Ovary (tissue), 7 donors: ENCODE measurements at regions not wholly inside any gene's neighbourhood (a gene's known extent, or its start where the extent isn't known, plus 50 kb on each side); places are given as distances from the start of the nearest gene placed in this dataset.

Source experiments
- DNase-seq, 5 donors: peaks; one replicate each; pipeline ENCODE4 v3.0.0-alpha.2; 2019 to 2020
- H3K27ac ChIP-seq, 2 donors: fragments of 200-600 bp; one replicate each; pipeline versions ENCODE4 v1.5.1 to v1.8.0; 2019 to 2022
- H3K27me3 ChIP-seq: fragments of 200-600 bp; one replicate; pipeline ENCODE4 v1.8.0; 2022
- H3K36me3 ChIP-seq: fragments of 200-600 bp; sonication (generic); one replicate; pipeline ENCODE4 v1.5.1; 2019
- H3K4me1 ChIP-seq: one replicate; pipeline ENCODE4 v1.8.1; 2013; ENCODE audit warnings: mild to moderate bottlenecking, moderate library complexity; ENCODE audit not compliant: insufficient read depth
- H3K4me3 ChIP-seq: fragments of 200-600 bp; sonication (generic); one replicate; pipeline ENCODE4 v1.5.1; 2017
- H3K9me3 ChIP-seq, 2 donors: fragments of 200-600 bp in 1 of 2; sonication (generic) in 1 of 2; one replicate each; pipeline versions ENCODE4 v1.5.1 to v1.8.1; 2013 to 2019; ENCODE audit warnings: mild to moderate bottlenecking in 1 of 2, moderate library complexity in 1 of 2
- EP300 ChIP-seq: sonication (generic); formaldehyde crosslinking; IDR thresholded peaks from one replicate; pipeline ENCODE4 v1.6.1; 2017; ENCODE audit warnings: antibody characterized with exemption
- POLR2A ChIP-seq: fragments of 450-650 bp; IDR thresholded peaks from one replicate; pipeline ENCODE4 v1.6.1; 2017; ENCODE audit warnings: antibody characterized with exemption, mild to moderate bottlenecking, moderate library complexity
- WGBS, 3 donors: extraction: QIAGEN DNeasy Blood & Tissue Kit in 1 of 3; methylation state at CpG; one replicate each; pipeline versions ENCODE4 v1.1.5 to v1.1.7; 2013 to 2017; 5-methylcytosine and 5-hydroxymethylcytosine counted together
- intact Hi-C, 4 donors: fragments of 100-400 bp; cut with DNase I; formaldehyde crosslinking; loops; one replicate each; pipeline versions ENCODE4 v1.11.0 to v1.15.1; 2022 to 2023
- TF ChIP-seq, protein P1 (sequence below), 3 donors: fragments of 450-650 bp in 2 of 3; fragments of 200-600 bp in 1 of 3; IDR thresholded peaks; one replicate each; pipeline versions ENCODE4 v1.5.1 to v1.8.0; 2016 to 2022; ENCODE audit warnings: antibody characterized with exemption in 3 of 3, mild to moderate bottlenecking in 1 of 3
- donor health status: DM: no; HTN: no; CAD: no; lungs with moderate emphysema.
- donor health status: DM: no; HTN: no; CAD: no.
- donor health status: Bipolar disorder and iron deficiency.
- donor health status: DM: no; HTN: no; CAD: no.
- donor health status: DM: yes; HTN: yes; CAD: no.

DNA sequence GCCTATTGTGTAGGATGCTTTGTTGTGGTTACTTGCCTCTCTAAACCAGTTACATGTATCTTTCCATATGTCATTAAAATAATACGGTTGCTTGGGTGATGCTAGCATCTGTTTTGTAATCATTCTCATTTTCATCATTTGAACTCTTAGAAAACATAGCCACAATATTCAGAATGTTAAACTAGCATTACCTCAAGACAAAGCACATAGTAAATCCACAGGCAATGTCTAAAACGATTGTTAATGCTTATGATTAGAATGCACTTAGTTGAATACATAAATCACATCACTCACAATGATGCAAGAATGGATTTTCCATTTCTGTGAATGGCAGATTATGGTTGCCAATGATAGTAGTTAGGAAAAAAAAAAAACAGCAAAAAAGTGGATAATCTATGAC is 110.0 kb upstream of the NAALADL2 start:
- intact Hi-C loops = no loop called here
- TF ChIP-seq POLR2A (no peak), EP300 (no peak)
- TF ChIP-seq, protein P1, sequence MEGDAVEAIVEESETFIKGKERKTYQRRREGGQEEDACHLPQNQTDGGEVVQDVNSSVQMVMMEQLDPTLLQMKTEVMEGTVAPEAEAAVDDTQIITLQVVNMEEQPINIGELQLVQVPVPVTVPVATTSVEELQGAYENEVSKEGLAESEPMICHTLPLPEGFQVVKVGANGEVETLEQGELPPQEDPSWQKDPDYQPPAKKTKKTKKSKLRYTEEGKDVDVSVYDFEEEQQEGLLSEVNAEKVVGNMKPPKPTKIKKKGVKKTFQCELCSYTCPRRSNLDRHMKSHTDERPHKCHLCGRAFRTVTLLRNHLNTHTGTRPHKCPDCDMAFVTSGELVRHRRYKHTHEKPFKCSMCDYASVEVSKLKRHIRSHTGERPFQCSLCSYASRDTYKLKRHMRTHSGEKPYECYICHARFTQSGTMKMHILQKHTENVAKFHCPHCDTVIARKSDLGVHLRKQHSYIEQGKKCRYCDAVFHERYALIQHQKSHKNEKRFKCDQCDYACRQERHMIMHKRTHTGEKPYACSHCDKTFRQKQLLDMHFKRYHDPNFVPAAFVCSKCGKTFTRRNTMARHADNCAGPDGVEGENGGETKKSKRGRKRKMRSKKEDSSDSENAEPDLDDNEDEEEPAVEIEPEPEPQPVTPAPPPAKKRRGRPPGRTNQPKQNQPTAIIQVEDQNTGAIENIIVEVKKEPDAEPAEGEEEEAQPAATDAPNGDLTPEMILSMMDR (IDR thresholded peaks at IDR 0.05) = no peak
- H3K4me3 ChIP-seq = no peak overlapping the region
- H3K4me1 ChIP-seq = no peaks in the 10 kb centered on the region
- H3K27ac ChIP-seq = no peak overlapping the region
- 76 to 85% (median 80%) methylated on average over 2 of the region's 2 CpGs for WGBS, 3 donors
- DNase-seq = no peak
- H3K27me3 ChIP-seq = no peaks in the 10 kb centered on the region
- H3K9me3 ChIP-seq = no peaks in the 10 kb centered on the region
- no peaks in the 10 kb centered on the region for H3K36me3 ChIP-seq

DNA sequence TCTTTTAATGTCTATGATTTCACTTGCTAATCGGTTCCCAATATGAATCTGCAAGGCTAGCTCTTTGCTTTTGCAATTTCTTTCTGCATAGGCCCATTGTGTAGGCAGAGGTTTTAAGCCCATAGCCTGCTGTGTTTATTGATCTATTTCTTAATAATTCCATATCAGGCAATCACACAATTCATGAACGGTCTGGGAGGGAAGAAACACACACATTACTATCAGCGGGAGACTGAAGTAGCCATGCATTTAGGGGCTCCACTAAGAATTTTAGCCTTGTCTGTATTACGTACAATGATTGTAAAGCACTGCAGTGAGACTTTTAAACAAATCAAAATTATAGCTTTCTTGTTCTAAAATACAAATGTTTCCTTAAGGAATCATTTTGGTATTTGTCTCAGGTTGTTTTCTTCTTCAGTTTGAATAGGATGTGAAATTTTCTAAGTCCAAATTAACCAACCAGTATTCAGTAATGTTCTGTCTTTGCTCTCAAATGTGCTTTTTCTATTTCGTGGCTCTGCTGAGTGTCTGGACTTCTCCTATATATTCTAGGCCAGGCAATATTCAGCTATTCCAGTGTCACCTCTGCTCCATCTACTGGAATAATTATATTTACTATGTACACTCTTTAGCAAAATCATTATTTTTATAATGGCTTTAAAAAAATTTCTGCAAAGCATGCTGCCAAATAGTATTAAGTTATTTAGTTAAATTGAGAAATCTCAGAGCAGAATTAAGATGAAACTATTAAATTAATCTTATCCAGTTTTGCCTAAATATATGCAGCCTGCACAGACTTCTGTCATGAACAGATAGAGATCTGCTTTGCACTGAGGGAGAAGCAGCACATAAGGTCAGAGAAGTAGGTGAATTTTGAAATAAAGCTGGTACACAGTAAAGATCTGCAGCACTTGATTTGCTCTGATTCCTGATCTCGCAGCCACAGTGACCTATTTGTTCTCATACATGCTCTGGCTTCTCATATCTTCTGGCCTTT is 103.0 kb upstream of the NAALADL2 start:
- intact Hi-C loops = no loop called here
- WGBS, 3 donors = 86 to 87% (median 87%) methylated on average over 6 of the region's 6 CpGs
- no peaks in the 10 kb centered on the region for H3K27me3 ChIP-seq

DNA sequence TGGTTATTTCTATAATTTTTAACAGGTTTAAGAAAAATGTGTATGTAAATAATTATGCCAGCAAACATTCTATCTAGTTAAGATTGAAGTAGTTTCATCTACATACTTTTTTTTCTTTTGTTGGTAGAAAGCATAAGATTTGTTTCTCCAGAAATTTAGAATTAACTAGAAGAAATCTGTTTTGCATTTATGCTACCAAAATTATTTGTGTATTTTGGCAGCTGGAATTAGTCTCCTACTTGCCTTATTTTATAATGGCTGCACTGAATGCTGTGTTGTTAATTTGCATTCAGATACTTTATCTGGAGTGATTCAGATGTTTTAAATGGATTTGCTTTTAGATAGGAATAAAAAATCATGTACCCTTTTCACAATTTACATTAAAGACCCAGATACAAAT is 100.2 kb upstream of the NAALADL2 start:
- H3K36me3 ChIP-seq = no peaks in the 10 kb centered on the region
- TF ChIP-seq POLR2A (no peak), EP300 (no peak)
- TF ChIP-seq, protein P1 (IDR thresholded peaks at IDR 0.05) = no peak
- H3K27me3 ChIP-seq = no peaks in the 10 kb centered on the region
- no peak for DNase-seq
- H3K4me3 ChIP-seq = no peak overlapping the region
- intact Hi-C loops = no loop called here
- no peaks in the 10 kb centered on the region for H3K4me1 ChIP-seq
- H3K27ac ChIP-seq = no peak overlapping the region
- H3K9me3 ChIP-seq = no peaks in the 10 kb centered on the region

More for the DNA sequence above, 103.0 kb upstream of the NAALADL2 start:
- no peak overlapping the region for H3K4me3 ChIP-seq
- TF ChIP-seq, protein P1 (IDR thresholded peaks at IDR 0.05) = no peak
- TF ChIP-seq POLR2A = no peak
- no peak for TF ChIP-seq EP300
- DNase-seq = no peak
- H3K9me3 ChIP-seq = no peaks in the 10 kb centered on the region
- H3K27ac ChIP-seq = no peak overlapping the region
- no peaks in the 10 kb centered on the region for H3K4me1 ChIP-seq
- H3K36me3 ChIP-seq = no peaks in the 10 kb centered on the region

DNA sequence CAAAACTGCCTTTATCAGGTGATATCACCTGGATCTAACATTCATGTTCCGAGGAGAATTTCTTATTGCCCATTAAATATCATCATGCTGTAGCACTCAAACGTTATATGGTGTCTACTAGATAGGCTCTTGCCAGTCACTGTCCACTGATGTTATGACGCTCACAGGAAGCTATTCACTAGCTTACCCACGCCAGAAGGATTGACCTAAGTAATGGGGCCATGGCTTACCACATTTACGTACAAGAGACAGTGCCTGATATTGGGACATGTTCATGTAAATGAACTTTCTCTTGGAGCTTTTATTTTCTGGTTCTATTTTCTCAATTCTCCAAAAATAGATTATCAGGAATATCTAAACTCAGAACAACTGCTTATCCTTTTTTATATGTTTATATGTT is 91.7 kb upstream of the NAALADL2 start:
- intact Hi-C loops = no loop called here
- no peak for DNase-seq
- no peaks in the 10 kb centered on the region for H3K9me3 ChIP-seq
- TF ChIP-seq POLR2A (no peak), EP300 (no peak)
- no peak overlapping the region for H3K4me3 ChIP-seq
- H3K36me3 ChIP-seq = no peaks in the 10 kb centered on the region
- 79 to 93% (median 81%) methylated on average over 5 of the region's 5 CpGs for WGBS, 3 donors
- no peaks in the 10 kb centered on the region for H3K27me3 ChIP-seq
- H3K4me1 ChIP-seq = no peaks in the 10 kb centered on the region
- no peak overlapping the region for H3K27ac ChIP-seq

DNA sequence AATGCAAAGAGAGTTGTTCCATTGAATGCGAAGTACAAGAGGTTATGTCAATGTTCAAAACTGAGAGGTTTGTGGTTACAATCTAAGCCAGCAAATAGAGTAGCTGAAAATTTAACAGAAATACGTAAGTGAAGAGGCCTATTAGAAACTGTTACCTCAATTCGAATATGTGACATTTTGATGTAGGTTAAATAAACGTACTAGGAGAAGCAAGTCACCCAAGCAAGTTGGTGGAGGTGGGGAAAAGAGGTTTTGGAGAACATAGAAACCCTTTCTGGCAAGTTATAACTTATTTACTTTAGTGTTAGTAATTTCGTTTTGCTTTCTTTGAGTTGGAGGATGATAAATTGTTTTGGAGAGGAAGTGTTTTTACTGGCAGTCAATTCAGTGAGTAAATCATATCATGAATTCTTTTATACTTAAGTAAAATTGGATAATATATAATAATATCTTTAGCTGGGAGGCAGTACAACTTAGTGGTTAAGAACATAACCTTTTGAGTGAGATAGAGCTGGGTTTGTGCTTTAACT is 91.2 kb upstream of the NAALADL2 start:
- H3K36me3 ChIP-seq = no peaks in the 10 kb centered on the region
- intact Hi-C loops = no loop called here
- no peaks in the 10 kb centered on the region for H3K9me3 ChIP-seq
- no peak overlapping the region for H3K27ac ChIP-seq
- TF ChIP-seq, protein P1 (IDR thresholded peaks at IDR 0.05) = no peak
- no peak for TF ChIP-seq POLR2A
- TF ChIP-seq EP300 = no peak
- 37 to 38% (median 38%) methylated on average over 5 of the region's 5 CpGs for WGBS, 3 donors
- DNase-seq = no peak
- H3K4me1 ChIP-seq = no peaks in the 10 kb centered on the region
- no peaks in the 10 kb centered on the region for H3K27me3 ChIP-seq
- H3K4me3 ChIP-seq = no peak overlapping the region
